HG03442 (cell line): ENCODE measurements at regions not wholly inside any gene's neighbourhood (a gene's known extent, or its start where the extent isn't known, plus 50 kb on each side); places are given as distances from the start of the nearest gene placed in this dataset.
"Not testable (repeated sequence)": the region's sequence is repeated elsewhere in the genome, so short reads cannot be mapped to it uniquely, and the experiment has no call there.

Experiments used
- ATAC-seq: cut with Tn5 transposase; IDR thresholded peaks from one replicate; pipeline ENCODE4 v1.9.1; 2021; ENCODE audit warnings: mild to moderate bottlenecking, moderate library complexity; ENCODE audit not compliant: unreplicated experiment

DNA sequence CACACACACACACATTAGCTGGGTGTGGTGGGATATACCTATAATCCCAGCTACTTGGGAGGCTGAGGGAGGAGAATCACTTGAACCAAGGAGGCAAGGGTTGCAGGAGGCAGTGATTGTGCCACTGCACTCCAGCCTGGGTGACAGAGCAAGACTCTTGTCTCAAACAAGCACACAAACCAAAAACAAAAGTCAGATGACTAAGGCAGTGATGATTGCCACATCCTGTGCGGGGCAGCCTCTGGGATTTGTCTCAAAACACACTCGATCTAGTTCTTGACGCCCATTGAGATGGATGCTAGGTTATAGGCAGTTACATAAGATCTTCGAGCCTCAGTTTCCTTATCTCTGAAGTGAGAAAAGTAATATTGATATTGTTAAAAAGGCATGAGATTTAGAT lies 57.8 kb upstream of the NBPF8 start:
- ATAC-seq: not testable (repeated sequence)

DNA sequence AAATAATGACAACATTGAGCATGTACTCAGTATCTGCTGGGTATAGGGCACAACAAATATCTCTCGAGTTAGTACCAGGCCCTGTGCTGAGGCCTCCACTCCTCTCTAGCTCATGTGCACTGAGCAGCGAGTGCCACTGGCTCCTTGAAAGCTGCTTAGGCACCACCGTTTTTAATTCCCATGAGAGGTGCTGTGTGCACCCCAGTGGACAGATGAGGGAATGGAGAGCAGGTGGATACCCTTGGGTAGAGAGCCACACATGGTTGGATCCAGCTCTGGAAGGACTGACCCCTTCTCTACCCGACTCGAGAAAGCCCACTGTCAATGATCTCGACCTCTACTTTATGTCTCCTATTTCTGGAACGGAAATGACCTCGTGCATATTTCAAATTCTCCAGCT lies 58.7 kb upstream of the NBPF8 start:
- ATAC-seq: not testable (repeated sequence)

DNA sequence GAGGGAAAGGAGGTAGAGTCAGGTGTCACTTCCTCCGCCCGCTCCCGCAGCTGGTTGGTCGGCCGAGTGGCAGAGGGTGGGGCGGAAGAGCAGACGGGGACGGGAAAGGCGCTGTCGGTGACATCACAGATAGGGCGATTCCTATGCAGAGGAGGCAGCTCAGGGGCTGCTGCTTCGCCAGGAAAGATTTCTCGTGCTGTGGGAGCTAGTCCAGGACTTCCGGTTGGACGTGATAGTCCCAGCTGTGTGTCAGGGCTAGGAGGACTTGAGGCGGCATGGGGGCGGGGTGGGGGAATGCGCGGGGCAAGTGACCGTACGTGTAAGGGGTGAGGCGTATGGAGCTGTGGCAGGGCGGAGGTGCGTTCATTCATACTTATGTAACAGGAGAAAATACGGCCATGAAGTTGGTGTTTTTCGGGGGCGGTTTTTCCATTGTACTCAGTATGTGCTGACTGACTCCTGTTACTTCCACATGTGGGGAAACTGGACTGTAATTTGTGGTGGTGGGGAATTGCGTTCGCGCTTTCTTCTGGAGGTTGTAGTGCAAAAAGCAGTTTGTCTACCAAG lies 60.1 kb upstream of the NBPF8 start:
- peak; percentile 66 for ATAC-seq

DNA sequence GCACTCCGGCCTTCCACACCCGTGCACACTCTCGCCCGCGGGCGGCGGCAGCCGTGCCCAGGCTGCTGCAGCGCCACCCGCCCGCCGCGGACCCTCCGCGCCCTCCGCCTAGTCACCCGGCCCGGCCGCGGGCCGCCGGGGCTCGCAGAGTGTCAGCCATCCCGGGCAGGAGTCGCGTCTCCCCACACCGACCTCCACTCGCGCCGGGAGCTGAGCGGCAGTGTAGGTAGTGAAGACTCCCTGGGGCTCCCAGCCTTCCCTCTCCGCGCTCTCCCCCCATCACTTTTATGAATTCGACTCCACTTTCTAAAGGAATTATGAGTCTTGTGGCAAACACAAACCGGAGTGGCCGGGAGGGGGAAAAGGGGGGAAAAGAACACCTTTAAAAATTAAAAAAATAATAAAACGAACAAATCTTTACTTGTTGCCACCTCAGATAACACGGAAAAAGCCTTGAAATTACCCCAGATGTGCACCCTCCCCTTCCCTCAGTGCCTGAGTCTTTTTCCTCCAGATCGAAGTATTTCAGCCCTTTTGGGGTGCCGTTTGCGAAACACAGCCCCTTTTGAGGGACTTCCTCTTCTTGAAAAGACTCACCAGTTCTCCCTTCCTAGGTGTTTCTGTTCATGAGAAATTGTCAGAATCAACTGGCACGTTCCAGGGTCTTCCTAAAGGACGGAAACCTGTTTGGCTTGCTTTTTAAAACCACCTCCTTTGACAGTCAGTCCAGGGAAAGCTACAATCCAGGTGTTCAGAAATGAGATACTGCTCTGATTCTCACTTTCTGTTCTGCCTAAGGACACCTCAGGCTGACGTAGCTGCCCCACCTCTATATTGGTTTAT lies 72.4 kb upstream of the NBPF8 start:
- ATAC-seq: not testable (repeated sequence)

GRCh38 chr1:120341756-120342155 lies 73.1 kb upstream of the NBPF8 start:
- ATAC-seq: not testable (repeated sequence)

DNA sequence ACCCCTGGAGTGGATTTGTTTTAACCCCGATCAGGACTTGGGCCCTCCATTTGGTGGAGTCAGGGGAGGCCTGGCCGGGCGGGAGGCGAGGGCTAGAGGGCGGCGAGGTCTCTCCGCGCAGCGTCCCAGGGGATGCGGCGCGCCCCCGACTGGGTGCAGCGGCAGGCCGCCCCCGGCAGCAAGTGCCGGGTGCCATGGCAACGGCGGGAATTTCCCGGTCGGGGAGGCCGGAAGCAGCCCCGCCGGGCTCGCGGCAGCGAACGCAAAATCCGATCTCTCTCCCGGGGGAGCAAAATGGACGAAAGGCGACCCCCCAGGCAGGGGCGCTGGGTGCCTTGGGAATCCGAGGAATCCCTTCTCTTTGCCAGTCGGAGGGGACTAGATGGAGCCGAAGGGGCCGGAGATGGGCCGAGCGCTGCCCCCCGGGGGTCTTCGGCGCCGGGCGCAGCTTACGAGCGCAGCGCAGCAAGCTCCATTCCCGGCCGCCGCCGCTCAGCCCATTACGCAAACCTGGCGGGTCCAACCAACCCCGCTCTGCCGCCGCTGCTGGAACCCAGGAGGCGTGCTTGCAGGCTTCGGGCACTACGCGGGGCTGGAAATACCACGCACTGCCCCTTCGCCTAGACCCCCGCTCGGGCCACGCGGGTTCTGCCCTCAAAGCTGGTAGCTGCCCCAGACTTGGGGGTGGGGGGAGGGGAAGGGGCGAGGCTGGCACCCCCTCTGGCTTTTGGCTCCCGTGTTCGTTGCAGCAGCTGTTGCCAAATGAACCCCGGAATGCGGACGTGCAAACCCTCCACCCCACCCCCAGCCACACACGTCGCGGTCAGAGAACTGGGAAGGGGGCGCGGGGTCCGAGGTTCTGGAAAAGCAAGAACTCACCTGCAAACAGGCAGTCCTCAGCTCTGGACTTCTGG lies 73.7 kb upstream of the NBPF8 start:
- ATAC-seq: not testable (repeated sequence)

GRCh38 chr1:120315738-120316137 lies 99.1 kb upstream of the NBPF8 start:
- not testable (repeated sequence) for ATAC-seq

DNA sequence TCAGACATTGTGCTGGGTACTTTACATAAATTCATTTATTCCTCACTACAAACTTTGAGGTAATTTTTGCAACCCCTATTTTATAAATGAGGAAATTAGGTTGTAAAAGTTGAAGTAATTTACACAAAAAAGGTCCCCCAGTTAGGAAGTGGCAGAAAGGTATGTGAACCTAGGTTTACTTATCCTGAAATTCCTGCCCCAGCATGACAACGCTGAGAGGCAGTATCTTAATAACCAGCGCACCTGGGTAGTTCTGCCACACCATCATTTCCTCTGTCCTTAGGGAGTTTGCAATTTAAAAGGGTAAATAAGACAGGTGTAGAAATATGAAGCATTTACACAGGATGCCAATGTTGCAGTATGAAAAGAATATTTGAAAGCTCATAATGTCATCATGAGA lies 102.9 kb upstream of the NBPF8 start:
- not testable (repeated sequence) for ATAC-seq

DNA sequence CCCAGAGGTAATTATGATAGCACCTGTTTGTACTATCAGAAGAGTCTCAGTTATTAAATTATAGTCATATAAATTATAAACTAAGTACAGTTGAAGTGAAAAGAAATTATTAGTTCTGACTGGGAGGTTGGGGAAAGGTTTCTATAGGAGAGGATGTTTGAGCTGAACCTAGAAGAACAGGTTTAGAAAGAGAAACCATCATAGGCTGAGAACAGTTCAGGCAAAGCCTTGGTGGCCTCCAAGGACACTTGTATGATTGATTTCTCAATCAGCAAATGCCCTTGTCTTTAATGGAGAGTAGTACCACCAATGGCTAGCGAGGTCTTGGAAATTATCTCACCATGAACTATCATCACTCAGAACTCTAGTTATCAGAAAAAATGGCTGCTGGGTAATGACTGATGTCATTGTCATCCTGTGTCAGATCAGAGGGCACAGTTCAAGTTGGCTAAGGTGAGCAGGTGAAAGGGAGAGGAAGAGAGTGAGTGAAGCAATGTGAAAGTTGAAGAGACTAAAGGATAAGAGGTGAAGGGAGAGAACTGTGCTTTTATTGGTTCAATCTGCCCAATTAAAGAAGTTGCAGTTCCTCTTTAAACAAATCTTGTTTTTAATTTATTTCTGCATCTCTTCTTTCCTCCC lies 105.8 kb upstream of the NBPF8 start:
- not testable (repeated sequence) for ATAC-seq

DNA sequence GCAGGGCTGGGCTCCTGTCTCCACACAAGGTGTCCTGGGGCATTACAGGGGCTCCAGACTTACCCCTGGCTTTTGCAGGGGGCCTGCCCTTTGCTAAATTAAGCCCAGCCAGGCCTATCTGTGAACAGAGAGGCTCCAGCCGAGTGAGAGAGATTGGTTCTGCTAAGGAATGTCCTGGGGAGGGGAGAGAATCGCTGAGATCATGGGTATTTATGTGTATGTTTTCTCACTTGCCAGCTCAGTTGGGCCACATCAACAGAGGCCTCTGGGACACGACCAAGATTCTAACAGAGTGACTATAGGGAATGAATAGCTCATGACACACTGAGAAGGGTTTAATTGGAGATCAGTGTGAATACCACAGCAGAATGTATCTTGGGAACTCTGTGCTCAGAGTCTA lies 109.8 kb upstream of the NBPF8 start:
- ATAC-seq: not testable (repeated sequence)

DNA sequence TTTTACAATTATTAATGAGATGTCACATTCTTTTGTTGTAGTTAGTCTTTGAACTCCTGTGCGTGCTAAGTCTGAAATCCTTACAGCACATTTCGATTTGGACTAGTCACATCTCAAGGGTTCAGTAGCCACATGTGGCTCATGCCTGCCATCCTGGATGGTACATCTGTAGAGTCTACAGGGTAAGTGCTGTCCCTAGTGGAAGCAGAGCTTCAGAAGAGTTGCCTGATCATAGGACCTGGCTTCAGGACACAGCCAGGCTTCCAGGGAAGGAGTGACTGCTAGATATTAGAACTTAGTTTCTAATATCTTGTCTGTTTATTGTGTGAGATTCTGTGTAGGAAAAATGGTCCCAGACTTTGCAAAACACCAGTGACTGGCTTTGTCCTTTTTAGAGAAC lies 110.5 kb upstream of the NBPF8 start:
- ATAC-seq: not testable (repeated sequence)

- ATAC-seq: not testable (repeated sequence)
Measured at GRCh38 chr1:120299433-120300057, 115.3 kb upstream of the NBPF8 start.

- ATAC-seq: not testable (repeated sequence)
Measured at GRCh38 chr1:120298487-120298886, 116.3 kb upstream of the NBPF8 start.

DNA sequence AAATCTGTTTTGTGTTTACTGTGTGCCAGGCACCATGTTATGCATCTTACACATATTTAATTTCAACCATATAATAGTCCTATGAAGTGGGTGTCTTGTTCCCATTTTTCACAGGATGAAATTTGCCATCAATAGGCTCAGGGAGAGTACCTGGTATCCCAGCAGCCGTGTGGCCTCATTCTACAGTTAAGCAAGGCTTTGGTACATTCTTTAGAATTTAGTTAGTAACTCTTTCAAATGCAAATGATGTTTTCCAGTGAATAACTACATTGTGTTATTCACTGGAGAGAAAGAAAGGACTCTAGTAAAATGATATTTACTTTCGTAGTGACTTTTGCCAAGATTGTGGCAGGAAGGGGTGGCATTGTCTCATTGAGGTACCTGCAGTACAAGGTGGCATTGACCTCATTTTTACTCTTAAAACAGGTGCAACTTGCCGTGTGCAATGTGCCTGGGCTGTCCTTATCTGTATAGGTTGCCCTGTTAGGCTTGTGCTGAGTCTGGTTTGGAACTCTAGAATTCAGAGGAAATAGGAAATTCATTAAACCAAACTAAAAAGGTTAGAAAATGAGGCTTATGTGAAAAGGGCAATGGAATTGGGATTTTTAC lies 117.4 kb upstream of the NBPF8 start:
- not testable (repeated sequence) for ATAC-seq

- ATAC-seq: not testable (repeated sequence)
Measured at GRCh38 chr1:120290105-120290504, 113.8 kb upstream of the SEC22B start.

- not testable (repeated sequence) for ATAC-seq
Measured at GRCh38 chr1:120289601-120290074, 113.3 kb upstream of the SEC22B start.

DNA sequence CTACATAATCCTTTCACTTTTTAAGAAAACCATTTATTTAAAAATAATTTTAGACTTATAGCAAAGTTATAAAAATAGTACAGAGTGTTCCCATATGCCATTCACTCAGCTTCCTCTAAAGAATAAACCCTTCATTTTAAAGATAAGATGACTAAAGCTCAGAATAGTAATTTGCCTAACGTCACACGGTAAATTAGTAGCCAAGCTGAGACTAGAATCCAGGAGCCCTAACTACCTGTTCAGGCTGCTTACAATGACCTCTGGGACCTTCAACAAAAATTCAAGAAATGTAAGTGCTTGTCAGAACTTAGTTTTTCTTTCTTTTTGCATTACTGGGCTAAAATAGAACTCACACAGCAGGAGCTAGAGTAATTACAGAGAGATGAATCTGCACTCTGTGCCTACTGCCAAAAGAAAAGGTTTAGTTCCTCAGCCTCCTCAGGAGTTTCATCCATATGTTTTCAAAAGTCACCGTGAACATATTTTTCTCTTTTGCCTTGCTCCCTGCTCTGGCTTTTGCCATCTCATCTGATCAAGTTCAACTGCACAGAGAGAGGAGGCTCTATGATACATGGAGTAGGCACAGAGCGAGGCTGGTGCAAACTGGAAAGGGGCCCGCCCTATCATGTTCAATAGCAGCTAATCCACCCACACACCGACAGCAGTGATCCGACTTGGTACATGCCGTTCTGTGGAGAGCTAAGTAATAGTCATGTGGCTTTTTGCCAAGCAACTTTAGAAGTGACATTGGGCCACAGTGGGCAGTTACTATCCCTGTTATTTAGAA lies 112.7 kb upstream of the SEC22B start:
- ATAC-seq: not testable (repeated sequence)

- not testable (repeated sequence) for ATAC-seq
Measured at GRCh38 chr1:120288167-120288566, 111.8 kb upstream of the SEC22B start.
